NCI-H748 (cell line): ENCODE measurements at regions not wholly inside any gene's neighbourhood (a gene's known extent, or its start where the extent isn't known, plus 50 kb on each side); places are given as distances from the start of the nearest gene placed in this dataset.
"Not testable (repeated sequence)": the region's sequence is repeated elsewhere in the genome, so short reads cannot be mapped to it uniquely, and the experiment has no call there.

ENCODE experiments used
- DNase-seq: peaks from one replicate; lab custom pipeline; 2025; ENCODE audit not compliant: unreplicated experiment; lab: John Stamatoyannopoulos, UW

DNA sequence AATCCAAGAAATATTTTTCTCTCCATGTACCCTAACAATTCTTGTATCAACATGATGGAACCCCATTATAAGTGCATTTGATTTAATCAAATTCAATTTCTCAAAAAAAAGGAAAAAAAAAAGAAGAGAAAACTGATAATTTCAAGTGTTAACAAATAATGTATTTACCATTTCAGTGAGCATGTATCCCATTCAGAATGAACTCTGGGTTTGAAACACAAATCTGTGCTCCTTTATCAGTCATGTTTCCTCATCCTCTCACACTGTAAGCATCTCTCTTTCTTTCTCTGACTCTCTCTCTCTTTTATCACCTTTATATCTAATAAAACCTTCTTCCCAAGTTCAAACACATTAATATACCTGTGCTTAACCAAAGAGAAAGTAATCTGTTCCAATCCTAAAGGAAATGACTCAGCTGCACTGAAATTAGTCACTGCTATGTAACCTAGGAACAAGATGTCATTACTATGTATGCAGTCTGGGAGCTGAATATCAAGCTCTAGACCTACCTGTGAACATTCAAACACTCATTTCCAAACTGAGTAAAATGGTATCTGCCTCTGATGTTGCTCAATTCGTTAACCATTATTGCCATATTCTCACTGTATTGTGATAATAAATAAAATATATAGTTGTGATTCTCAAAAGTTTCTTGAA lies 135.0 kb upstream of the LRIG3 start:
- DNase-seq: peak; percentile 18

DNA sequence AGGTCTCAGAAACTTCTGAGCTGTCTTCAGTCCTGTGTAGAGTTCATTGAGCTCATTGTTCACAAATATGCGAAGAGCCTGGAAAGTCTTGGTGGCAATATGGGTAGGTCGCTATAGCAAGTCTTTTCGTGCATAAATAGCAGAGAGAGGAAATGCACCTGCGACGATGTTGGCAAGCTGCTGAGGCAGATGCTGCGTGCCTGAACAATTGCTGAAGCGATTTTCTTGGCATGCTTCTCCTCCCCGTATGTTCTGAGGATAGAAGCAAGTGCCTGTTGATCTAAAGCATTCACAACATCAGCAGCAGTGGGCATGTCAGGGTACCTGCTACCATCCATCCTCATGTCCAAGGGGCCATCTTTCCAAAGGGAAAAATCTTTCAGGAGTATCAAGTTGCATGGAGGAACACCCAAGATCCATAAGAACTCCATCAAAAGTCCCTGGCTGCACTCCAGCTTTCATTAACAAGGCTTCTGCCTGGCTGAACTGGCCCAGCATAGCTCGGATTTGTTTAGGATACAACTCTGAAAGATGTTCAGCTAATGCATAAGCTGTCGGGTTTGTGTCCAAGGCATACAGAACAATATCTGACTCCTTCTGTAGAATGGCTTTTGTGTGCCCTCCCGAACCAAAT lies 133.1 kb upstream of the LRIG3 start:
- DNase-seq: not testable (repeated sequence)

DNA sequence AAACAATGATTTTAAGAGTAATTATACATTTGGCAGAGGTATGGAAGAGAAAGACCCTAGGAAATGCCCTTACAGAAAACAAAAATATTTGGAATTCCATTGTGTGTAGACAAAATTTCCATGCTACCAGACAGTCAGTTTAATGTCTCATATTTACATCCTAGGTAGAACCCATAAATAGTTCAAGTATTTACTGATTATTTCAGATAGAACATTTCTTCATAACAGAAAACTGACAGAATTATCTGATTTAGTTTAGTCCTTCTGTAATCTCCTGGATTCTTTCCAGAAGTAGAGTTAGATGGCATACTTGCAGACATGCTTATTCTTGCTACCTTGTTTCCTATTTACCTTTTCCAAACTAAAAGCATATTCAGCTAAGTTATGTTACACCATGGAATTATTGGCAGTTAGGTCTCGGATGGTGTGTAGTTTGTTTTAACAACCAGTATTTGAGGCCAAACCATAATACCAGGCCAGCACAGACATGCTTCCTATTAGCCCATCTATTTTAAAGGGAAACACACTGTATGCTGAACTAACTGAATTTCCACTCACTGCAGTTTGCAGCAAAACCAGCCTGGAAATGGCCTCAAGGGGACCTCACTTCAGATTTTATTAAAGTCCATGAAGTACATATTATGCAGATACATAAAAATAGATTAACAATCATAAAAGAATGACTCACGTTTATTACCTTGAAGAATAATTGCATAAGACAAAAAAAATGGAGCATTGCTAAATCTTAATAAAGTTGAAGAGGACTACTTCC lies 126.6 kb upstream of the LRIG3 start:
- DNase-seq: no peak

DNA sequence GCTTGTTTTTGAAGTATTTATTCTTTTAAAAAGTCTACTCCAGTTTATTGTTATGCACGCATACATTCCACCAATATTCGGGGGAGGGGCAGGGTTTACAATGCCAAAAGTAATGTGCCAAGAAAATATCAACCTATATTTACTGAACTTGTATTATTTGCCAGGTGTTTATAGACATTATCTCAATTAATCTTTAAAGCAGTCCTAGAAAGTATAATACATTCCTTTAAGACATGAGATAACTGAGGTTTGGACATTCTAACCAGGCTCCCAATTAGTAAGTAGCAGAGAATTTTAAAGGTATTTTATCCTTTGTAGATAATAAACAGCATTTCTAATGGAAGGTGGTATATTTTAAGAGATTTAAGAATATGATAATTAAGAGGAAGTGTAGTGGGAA lies 124.5 kb upstream of the LRIG3 start:
- no peak for DNase-seq

DNA sequence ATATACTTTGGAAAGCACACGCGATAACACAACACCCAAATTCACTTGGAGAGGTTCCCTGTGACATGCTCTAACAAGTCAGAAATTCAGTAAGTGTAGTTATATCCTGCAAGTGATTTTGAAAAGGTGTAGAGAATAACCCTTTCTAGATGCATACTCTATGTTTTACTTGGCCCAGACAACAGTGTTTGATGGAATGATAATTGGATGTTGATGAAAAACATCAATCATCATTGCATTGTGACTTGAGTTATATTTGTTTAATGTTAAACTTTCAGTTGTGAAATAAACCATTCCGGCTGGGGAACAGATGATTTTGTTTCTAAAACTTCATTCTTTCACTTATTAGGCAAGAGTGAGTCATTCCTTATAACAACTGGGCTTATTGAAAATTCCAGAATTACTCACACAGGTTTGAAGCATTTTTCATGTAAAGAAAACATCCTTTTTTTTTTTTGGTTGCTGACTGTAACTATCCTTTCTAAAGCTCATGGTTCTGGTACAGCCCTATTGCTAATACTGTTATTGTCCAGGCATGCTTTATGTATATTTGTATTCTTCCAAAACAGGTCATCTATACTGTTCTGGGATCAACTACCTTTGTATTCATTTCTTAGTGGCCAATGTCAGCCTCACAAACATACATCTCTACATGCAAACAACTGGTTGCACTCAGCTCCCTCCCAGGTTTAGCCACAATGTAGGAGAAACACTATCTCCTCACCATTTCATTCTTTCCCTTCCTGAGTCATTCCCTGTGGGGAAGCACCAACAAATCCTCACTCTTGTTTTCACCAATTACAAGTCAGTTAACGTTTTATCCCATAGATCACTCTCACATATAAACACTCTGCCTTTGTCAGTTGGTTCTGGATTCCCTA lies 121.2 kb upstream of the LRIG3 start:
- no peak for DNase-seq

DNA sequence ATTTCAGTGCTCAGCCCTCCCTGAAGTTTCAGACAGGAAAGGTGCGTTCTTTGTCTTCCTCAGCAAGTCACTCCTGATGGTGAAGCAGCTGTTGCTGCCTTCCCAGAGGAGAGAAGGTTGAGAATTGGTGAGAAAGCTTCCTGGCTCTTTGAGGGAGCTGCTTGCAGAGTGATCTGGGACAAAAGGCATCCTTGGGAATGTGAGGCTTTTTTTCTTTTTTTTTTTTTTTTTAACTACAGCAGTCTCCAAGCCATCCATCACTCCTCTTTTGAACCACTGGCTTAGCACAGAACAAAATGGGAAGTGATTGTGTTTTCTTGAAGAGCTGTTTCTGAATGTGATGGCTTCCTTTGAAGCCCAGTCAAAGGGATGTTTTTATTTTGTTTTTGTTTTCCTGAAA lies 120.4 kb upstream of the LRIG3 start:
- peak; percentile 16 for DNase-seq

DNA sequence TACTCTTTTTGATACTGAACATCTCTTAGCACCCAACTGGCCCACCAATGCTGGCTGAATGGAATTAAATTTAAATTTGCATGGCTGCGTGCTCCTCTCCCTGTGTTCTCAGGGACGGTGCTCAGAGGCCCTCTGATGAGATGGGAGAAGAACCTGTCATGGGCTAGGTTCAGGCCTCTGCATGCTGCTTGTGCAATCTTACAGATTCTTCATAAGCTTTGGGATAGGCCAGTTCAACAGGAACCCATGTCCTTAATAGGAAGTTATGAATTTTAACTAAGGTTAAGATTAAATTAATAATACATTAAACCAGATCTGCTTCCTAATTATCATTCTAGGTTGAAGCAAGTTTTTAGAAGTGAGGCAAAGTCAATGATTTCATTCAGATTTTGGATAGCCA lies 119.7 kb upstream of the LRIG3 start:
- DNase-seq: no peak

DNA sequence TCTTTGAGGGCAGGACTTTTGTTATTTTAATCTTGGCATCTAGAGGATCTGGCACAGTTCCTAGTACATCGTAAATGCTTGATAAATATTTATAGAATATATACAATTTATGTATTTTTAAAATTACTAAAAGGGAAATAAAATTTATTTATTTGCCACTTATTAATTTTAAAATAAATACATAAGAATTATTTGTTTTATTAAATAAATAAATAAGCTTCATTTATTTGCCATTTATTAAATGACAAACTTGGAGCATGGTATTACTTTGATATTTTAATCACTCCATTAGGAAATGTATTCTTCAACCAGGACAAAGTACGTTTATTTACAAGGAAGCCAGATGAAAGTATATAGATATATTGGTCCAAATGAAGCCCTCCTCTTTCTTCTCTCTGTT lies 118.7 kb upstream of the LRIG3 start:
- no peak for DNase-seq

DNA sequence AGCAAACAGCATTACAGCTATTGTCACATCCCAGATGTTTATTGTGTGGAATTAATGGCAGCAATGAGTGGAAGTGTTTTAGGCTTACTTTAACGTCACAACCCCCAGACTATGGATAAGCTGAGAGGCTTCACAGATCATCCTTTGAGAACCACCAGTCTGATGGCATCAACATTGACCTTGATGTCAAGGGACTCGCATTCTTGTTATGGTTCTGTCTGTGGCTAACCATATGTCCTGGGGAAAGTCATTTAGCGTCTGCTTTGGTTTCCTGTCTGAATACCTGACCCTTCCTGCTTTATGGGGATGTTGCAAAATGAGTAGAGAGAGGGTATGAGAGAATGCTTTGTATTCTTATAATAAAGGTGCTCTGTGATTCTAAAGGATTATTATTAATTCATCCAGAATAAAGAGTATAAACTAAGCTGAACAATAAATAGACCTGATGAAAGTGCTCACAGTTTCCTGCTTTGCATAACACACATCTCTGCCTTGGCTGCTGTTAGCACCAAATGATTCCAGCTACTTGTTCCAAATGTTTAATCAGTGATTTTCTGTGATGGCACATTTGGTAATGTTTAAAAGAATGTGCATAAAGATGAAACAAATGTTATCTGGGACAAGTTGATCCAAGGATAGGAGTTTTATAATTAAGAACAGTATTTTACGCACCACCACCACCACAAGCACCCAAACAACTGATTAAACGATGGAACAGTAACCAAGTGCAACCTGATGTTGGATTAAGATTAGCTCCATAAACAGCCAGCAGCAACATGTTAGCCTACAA lies 116.9 kb upstream of the LRIG3 start:
- no peak for DNase-seq

DNA sequence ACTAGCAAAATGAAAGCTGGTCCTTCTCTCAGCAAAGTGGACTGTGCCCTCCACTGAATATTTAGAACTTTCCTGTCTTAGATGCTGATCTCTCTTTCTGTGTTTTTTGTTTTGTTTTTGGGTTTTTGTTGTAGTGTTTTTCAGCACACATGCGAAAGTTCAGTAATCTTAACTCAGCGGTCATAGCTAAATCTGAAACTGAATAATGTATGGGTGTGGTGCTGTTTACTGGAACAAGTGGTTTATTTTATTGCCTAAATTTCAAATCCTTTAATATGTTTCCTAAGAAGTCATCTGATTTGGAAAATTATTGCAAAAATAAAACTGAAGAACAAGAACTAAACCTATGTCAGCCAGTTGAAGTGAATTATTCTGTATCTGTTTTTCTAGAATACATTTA lies 116.0 kb upstream of the LRIG3 start:
- no peak for DNase-seq

DNA sequence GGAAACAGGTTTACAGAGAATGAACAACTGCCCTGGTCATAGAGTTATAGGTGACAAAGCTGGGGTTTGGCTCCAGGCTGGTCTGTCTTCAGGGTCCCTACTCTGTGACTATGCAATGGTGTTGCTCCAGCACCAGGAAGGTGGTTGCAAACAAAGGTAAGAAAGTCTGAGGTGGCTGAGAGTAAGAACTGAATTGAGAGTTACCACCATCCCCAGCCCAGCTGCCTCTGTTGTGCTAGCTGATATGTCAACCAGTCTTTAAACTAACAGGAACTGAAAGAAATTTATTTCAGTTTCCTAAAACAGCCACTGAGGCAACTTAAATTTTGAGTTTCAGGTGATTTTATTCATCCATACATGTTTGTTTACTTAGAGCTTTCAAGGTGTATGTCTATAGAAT lies 111.0 kb upstream of the LRIG3 start:
- no peak for DNase-seq

DNA sequence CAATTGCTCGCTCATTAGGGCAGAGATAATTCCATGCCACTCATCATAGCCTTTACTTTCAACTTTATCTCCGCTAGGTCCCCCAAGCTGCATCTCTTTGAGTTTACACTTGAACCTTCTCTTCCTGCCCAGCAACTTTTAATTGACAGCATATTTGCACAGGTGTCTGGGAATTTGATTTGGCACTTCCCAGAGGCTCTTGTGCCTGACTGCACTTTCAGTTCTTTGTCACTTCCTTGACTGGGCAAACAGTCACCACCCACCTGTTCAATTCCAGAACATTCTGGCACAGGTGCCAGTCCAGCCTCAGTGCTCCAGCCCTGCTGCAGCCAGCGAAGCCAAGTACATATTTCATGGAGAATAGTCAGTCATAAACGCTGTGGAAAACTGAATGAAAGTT lies 110.1 kb upstream of the LRIG3 start:
- peak; percentile 16 for DNase-seq

DNA sequence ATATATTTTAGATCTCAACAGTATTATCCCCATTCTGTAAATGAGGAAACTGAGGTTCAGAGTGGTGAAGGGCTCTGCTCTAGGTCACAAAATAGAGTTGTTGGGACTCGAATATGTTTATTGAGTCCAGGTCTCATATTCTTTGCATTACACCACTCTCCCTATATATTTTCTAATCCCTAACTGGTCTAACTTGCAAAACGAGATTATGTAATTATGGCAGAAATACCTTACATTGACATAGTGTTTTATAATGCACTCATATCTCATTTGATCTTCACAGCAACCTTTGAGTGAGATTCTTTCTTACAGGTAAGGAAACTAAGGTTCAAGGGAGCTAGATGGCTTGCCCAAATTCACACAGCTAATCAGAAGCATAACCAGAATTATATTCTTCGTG lies 106.9 kb upstream of the LRIG3 start:
- DNase-seq: no peak

DNA sequence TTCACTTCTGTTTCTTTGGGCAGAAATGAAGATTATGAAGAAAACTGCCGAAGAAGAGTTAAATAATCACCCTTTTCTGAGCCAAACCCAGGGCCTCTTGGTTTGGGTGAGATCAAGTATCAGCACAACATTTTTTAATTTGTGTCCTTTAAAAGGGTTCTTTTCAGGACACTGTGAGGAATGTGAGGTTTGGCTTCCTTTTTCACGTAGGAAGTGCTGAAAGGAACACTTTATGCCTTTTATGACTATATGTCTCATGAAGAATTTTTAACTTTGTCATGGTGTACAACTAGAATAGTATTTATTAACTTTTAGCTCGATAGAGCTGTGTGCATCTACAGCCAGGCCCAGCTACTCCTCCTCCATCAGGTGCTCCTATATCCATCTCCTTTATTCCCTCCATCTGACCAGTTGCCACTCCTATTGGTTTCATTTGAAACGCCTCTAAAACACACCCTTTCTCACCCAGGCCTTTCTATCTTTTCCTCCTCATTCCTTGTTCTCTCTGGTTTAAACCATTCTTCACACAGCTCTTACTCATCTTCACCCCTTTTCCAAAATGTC lies 103.6 kb upstream of the LRIG3 start:
- DNase-seq: no peak

DNA sequence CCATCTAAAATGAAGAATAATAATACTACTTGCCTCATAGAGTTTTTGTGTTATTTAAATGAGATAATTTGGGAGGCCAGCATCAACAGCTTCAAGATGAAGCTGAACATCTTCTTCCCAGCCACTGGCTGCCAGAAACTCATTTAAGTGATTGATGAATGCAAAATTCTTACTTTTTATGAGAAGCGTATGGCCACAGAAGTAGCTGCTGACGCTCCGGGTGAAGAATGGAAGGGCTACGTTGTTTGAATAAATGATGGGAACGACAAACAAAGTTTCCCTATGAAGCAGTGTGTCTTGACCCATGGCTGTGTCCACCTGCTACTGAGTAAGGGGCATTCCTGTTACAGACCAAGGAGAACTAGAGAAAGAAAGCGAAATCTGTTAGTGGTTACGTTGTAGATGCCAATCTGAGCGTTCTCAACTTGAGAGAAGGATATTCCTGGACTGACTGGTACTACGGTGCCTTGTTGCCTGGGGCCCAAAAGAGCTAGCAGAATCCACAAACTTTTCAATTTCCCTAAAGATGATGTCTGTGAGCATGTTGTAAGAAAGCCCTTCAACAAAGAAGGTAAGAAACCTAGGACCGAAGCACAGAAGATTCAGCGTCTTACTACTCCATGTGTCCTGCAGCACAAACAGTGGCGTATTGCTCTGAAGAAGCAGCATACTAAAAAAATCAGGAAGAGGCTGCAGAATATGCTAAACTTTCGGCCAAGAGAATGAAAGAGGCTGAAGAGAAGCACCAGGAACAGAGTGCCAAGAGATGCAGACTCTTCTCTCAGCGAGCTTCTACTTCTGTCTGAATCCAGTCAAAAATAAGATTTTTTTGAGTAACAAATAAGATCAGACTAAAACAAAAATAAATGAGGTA lies 100.0 kb upstream of the LRIG3 start:
- no peak for DNase-seq

DNA sequence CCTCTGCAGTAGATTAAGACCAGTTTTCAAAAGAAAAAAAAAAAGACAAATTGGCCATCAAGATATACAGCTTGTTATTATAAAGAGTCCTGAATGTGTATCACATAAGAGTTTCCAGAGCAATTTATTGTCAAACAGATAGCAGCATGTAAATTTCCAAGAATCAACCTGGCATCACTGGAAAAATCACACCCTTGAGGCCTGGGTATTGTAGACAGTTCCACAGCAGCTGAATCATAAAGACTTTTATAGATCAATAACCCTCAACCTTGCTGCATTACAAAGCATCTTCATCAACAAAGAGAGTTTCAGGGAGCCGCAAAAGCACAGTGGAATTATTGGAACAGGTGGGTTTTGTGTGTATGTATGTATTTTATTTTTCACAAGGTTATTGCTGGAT lies 94.6 kb upstream of the LRIG3 start:
- DNase-seq: no peak

DNA sequence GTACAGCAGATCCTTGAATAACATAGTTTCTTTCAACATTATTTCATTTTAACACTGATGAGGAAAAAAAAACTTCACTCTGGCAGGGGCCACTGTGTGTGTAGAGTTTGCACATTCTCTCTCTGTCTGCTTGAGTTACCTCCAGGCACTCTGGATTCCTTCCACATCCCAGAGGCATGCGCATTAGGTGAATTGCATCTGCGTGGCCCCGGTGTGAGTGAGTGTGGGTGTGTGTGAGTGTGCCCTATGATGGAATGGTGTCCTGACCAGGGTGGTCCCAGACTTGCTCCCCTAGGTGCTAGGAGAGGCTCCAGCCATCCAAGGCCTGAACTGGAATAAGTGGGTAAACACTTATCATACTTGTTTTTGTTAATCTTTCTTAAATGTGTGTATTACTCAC lies 90.6 kb upstream of the LRIG3 start:
- no peak for DNase-seq

DNA sequence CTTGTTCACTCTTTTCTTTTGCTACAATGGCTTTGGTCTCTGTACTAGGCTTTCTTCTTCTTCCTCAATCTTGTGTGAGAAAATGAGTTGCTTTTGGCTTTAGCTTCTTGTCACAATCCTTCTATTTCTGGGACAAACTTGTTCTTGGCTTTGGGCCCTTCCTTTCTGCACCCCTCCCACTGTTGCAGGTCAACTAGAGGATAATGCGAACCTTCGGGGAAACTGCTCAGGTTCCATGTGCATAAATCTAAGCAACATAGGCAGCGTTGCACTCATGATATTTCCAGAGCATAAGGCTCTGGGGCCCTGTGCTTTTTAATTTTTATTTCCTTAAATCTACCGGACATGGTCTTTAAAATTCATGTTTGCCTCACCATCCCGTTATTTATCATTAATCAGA lies 89.8 kb upstream of the LRIG3 start:
- DNase-seq: no peak

DNA sequence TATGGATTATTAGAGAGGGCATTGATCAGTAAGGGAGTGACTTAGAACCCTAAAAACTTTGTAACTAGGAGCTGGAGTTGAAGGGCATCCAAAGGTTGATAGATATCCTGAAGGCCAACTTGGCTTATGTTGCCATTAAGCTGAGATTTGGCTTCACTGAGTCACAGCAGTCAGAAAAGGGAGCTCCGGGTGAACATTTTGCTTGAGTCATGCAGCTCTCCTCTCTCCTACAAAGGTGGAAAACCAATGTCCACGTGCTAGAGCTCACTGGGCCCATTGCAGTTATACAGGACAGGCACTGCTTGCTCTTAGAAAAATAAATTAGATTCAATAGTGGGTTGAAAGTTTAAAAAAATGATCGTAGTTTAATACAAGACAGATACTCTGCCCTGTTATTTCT lies 87.3 kb upstream of the LRIG3 start:
- DNase-seq: no peak
